HL-60 (cell line): ENCODE measurements at regions not wholly inside any gene's neighbourhood (a gene's known extent, or its start where the extent isn't known, plus 50 kb on each side); places are given as distances from the start of the nearest gene placed in this dataset.

ENCODE experiments used
- DNase-seq, 2 experiments: peaks; one replicate each; pipeline ENCODE4 v3.0.0-alpha.2; 2010 to 2020; ENCODE audit warnings: low read depth in 1 of 2, low spot score in 1 of 2
- H3K27ac ChIP-seq: fragments of 250-450 bp; sonication (Bioruptor Pico); replicated peaks from 2 replicates; pipeline ENCODE4 v1.5.1; 2020; ENCODE audit warnings: mild to moderate bottlenecking, moderate library complexity
- H3K27me3 ChIP-seq: fragments of 250-450 bp; sonication (Bioruptor Pico); 2 replicates; pipeline ENCODE4 v1.5.1; 2021; ENCODE audit warnings: mild to moderate bottlenecking, moderate library complexity; ENCODE audit not compliant: insufficient read depth, poor library complexity, severe bottlenecking
- H3K4me3 ChIP-seq: replicated peaks from 2 replicates; pipeline ENCODE4 v1.5.1; 2011; ENCODE audit warnings: mild to moderate bottlenecking, control low read depth, low read length; ENCODE audit not compliant: insufficient read depth
- CTCF ChIP-seq: IDR thresholded peaks from one replicate; pipeline ENCODE4 v1.5.1; 2011; ENCODE audit warnings: low read length, control low read depth, inconsistent platforms; ENCODE audit not compliant: insufficient read depth
- GABPA ChIP-seq: IDR thresholded peaks from 2 replicates; pipeline ENCODE4 v1.6.1; 2012; ENCODE audit warnings: low read depth
- POLR2AphosphoS5 ChIP-seq: IDR thresholded peaks from 2 replicates; pipeline ENCODE4 v1.6.1; 2012; ENCODE audit warnings: low read depth
- REST ChIP-seq: IDR thresholded peaks from 2 replicates; pipeline ENCODE4 v1.6.1; 2012; ENCODE audit warnings: low read depth; ENCODE audit not compliant: insufficient replicate concordance
- SPI1 ChIP-seq: IDR thresholded peaks from 2 replicates; pipeline ENCODE4 v1.6.1; 2012; ENCODE audit warnings: low read depth, mild to moderate bottlenecking, borderline replicate concordance

GRCh38 chr12:118617611-118618450 is 241.5 kb downstream of the SUDS3 start:
- Histone ChIP-seq H3K4me3 (no peak overlapping the region), H3K27me3 (no peaks in the 10 kb centered on the region), H3K27ac (no peak overlapping the region)
- TF ChIP-seq POLR2AphosphoS5 (no peak), CTCF (no peak), REST (no peak)
- DNase-seq: no peak

GRCh38 chr12:118618695-118619094 is 242.3 kb downstream of the SUDS3 start:
- no peak for DNase-seq
- H3K27me3 ChIP-seq: no peaks in the 10 kb centered on the region
- no peak overlapping the region for H3K27ac ChIP-seq
- TF ChIP-seq GABPA (no peak), POLR2AphosphoS5 (no peak), REST (no peak), CTCF (no peak), SPI1 (no peak)
- H3K4me3 ChIP-seq: no peak overlapping the region

GRCh38 chr12:118625050-118625675 is 248.8 kb downstream of the SUDS3 start:
- DNase-seq: no peak
- Histone ChIP-seq H3K27ac (no peak overlapping the region), H3K4me3 (no peak overlapping the region), H3K27me3 (no peaks in the 10 kb centered on the region)
- TF ChIP-seq POLR2AphosphoS5 (no peak), GABPA (no peak), REST (no peak), CTCF (no peak), SPI1 (no peak)
